ENCODE measurements at regions not wholly inside any gene's neighbourhood (a gene's known extent, or its start where the extent isn't known, plus 50 kb on each side); places are given as distances from the start of the nearest gene placed in this dataset.
A peak's percentile ranks its signal among the peaks of the same experiment; 100 is the strongest.

GRCh38 chr4:38226170-38226569, 266.0 kb downstream of the PTTG2 start:
- Histone ChIP-seq H3K9me3 (ENCODE audit: control insufficient read depth in 1 of 2, low read length in 2 of 2) (no peaks in the 10 kb centered on the region), H3K9ac (ENCODE audit: low read depth in 1 of 2, low read length in 2 of 2) (no peak overlapping the region), H3K4me1 (ENCODE audit: control insufficient read depth in 1 of 2, insufficient read depth in 2 of 2, low read length in 2 of 2) (peaks cover 40 to 57% of the 10 kb centered on the region in 2 donors), H3K27ac (ENCODE audit: low read depth, low read length) (no peak overlapping the region), H3K36me3 (ENCODE audit: control insufficient read depth in 1 of 2, insufficient read depth in 2 of 2, low read length in 2 of 2) (no peaks in the 10 kb centered on the region), H3K27me3 (ENCODE audit: control insufficient read depth in 1 of 2, insufficient read depth in 2 of 2, low read length in 2 of 2) (no peaks in the 10 kb centered on the region), H3K4me3 (ENCODE audit: low read depth in 1 of 2, low read length in 2 of 2) (no peak overlapping the region)

GRCh38 chr4:38230121-38230801, 270.1 kb downstream of the PTTG2 start:
- Histone ChIP-seq H3K9me3 (ENCODE audit: control insufficient read depth in 1 of 2, low read length in 2 of 2) (peaks cover 0 to 12% of the 10 kb centered on the region in 2 donors), H3K36me3 (ENCODE audit: control insufficient read depth in 1 of 2, insufficient read depth in 2 of 2, low read length in 2 of 2) (no peaks in the 10 kb centered on the region), H3K27me3 (ENCODE audit: control insufficient read depth in 1 of 2, insufficient read depth in 2 of 2, low read length in 2 of 2) (no peaks in the 10 kb centered on the region), H3K4me1 (ENCODE audit: control insufficient read depth in 1 of 2, insufficient read depth in 2 of 2, low read length in 2 of 2) (peaks cover 35 to 57% of the 10 kb centered on the region in 2 donors), H3K4me3 (ENCODE audit: low read depth in 1 of 2, low read length in 2 of 2) (no peak overlapping the region), H3K9ac (ENCODE audit: low read depth in 1 of 2, low read length in 2 of 2) (peak overlapping the region; percentile 8 to 48), H3K27ac (ENCODE audit: low read depth, low read length) (peak overlapping the region; percentile 76)

- H3K4me3 ChIP-seq (ENCODE audit: low read depth in 1 of 2, low read length in 2 of 2) = peak overlapping the region in 1 of 2 donors; percentile 30
- H3K4me1 ChIP-seq (ENCODE audit: control insufficient read depth in 1 of 2, insufficient read depth in 2 of 2, low read length in 2 of 2) = peaks cover 33 to 57% of the 10 kb centered on the region in 2 donors
- H3K27ac ChIP-seq (ENCODE audit: low read depth, low read length) = peak overlapping the region; percentile 76
- H3K9ac ChIP-seq (ENCODE audit: low read depth in 1 of 2, low read length in 2 of 2) = peak overlapping the region; percentile 8 to 48
- peaks cover 0 to 12% of the 10 kb centered on the region in 2 donors for H3K9me3 ChIP-seq (ENCODE audit: control insufficient read depth in 1 of 2, low read length in 2 of 2)
- H3K36me3 ChIP-seq (ENCODE audit: control insufficient read depth in 1 of 2, insufficient read depth in 2 of 2, low read length in 2 of 2) = no peaks in the 10 kb centered on the region
- no peaks in the 10 kb centered on the region for H3K27me3 ChIP-seq (ENCODE audit: control insufficient read depth in 1 of 2, insufficient read depth in 2 of 2, low read length in 2 of 2)
Measured at GRCh38 chr4:38230821-38231563, 270.8 kb downstream of the PTTG2 start.

DNA sequence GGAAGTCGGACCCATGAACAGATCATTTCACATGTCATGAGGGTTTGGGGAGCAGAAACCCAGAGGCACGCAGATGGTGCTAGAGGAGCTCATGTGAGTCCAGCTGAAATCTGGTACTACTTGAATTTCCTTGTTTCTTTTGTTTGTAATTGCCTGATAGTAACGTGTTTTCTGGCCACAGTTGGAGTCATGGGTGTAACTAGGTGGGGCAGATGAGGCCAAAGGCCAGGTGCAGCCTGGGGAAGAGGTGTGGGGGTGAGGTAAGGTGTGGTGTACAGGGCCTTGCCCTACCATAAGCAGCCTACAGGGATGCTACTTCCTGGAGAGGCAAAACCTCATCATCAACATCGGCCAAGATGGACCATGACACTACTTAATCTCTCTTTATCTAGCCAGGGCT, 271.4 kb downstream of the PTTG2 start:
- Histone ChIP-seq H3K27me3 (ENCODE audit: control insufficient read depth in 1 of 2, insufficient read depth in 2 of 2, low read length in 2 of 2) (no peaks in the 10 kb centered on the region), H3K9me3 (ENCODE audit: control insufficient read depth in 1 of 2, low read length in 2 of 2) (peaks cover 0 to 12% of the 10 kb centered on the region in 2 donors), H3K36me3 (ENCODE audit: control insufficient read depth in 1 of 2, insufficient read depth in 2 of 2, low read length in 2 of 2) (no peaks in the 10 kb centered on the region), H3K4me1 (ENCODE audit: control insufficient read depth in 1 of 2, insufficient read depth in 2 of 2, low read length in 2 of 2) (peaks cover 33 to 57% of the 10 kb centered on the region in 2 donors), H3K9ac (ENCODE audit: low read depth in 1 of 2, low read length in 2 of 2) (peak overlapping the region; percentile 8 to 48), H3K27ac (ENCODE audit: low read depth, low read length) (peak overlapping the region; percentile 76), H3K4me3 (ENCODE audit: low read depth in 1 of 2, low read length in 2 of 2) (peak overlapping the region in 1 of 2 donors; percentile 30)

DNA sequence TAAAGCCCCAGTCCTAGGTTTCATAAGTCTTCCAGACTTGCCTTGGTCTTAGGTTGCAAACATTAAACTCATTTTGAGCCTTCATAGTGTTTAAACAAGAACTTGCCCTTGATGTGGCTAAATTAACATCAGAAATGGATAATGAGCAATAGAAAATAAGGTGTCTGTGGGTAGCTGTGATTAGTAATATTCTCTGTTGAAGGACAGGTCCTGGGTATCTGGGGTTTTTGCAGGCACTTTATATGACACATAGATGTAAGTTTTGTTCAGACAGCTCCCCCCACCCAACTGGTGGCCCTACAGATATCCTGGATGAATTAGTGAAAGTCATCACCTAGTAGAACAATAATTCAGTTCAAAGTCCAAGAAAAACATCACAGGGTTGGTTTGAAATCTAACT, 272.5 kb downstream of the PTTG2 start:
- Histone ChIP-seq H3K4me1 (ENCODE audit: control insufficient read depth in 1 of 2, insufficient read depth in 2 of 2, low read length in 2 of 2) (peaks cover 36 to 64% of the 10 kb centered on the region in 2 donors), H3K4me3 (ENCODE audit: low read depth in 1 of 2, low read length in 2 of 2) (no peak overlapping the region), H3K27me3 (ENCODE audit: control insufficient read depth in 1 of 2, insufficient read depth in 2 of 2, low read length in 2 of 2) (no peaks in the 10 kb centered on the region), H3K9me3 (ENCODE audit: control insufficient read depth in 1 of 2, low read length in 2 of 2) (peaks cover 0 to 12% of the 10 kb centered on the region in 2 donors), H3K9ac (ENCODE audit: low read depth in 1 of 2, low read length in 2 of 2) (no peak overlapping the region), H3K27ac (ENCODE audit: low read depth, low read length) (no peak overlapping the region), H3K36me3 (ENCODE audit: control insufficient read depth in 1 of 2, insufficient read depth in 2 of 2, low read length in 2 of 2) (no peaks in the 10 kb centered on the region)

DNA sequence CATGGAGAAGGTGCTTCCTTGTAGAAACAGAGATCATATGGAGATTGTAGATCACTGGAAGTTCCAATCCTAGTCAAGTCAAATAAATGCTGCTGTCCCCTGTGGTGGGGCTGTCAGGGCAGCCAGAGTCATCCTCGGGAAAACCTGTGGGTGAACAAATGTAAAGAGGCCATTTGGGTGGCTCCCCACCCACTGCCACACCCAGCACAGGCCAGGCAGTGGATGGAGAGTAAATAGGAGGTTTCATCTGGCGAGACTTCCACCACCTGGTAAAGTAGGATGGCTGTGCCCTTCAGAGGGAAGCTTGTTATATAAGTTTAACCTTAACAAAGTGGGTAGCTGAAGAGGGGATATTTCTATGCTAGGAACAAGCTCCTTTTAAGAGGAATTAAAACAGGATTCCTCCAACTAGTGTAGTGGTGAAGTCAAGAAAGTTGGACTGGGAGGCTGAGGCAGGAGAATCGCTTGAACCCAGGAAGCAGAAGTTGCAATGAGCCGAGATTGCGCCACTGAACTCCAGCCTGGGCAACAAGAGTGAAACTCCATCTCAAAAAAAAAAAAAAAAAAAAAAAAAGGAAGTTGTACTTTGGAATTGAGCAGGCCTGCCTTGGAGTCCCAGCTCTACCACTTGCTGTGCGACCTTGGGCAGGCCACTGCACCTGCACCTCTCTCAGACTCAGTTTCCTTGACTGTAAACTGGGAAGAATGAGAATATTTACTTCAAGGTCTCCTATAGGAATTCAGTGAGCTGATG, 273.7 kb downstream of the PTTG2 start:
- Histone ChIP-seq H3K27ac (ENCODE audit: low read depth, low read length) (no peak overlapping the region), H3K27me3 (ENCODE audit: control insufficient read depth in 1 of 2, insufficient read depth in 2 of 2, low read length in 2 of 2) (no peaks in the 10 kb centered on the region), H3K4me1 (ENCODE audit: control insufficient read depth in 1 of 2, insufficient read depth in 2 of 2, low read length in 2 of 2) (peaks cover 36 to 60% of the 10 kb centered on the region in 2 donors), H3K9ac (ENCODE audit: low read depth in 1 of 2, low read length in 2 of 2) (no peak overlapping the region), H3K4me3 (ENCODE audit: low read depth in 1 of 2, low read length in 2 of 2) (peak overlapping the region in 1 of 2 donors; percentile 16), H3K36me3 (ENCODE audit: control insufficient read depth in 1 of 2, insufficient read depth in 2 of 2, low read length in 2 of 2) (no peaks in the 10 kb centered on the region), H3K9me3 (ENCODE audit: control insufficient read depth in 1 of 2, low read length in 2 of 2) (peaks cover 0 to 12% of the 10 kb centered on the region in 2 donors)

DNA sequence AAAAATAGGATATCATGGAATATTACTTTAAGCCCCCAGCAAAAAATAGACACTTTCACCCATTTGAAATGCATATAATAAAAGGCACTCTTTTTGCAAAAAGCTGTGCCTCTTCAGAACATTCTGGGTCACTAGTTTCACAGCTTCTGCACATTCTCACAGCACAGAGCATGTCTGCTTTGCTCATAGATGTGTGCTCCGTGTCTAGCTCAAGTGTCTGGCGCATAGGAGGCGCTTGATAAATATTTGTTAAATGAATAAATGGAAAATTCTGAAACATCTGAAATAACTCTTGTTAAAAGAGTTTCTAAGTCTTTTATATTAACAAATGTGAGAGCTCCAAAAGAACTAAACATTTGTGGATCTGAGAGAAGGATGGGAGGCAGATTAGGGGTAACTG, 275.2 kb downstream of the PTTG2 start:
- H3K27me3 ChIP-seq (ENCODE audit: control insufficient read depth in 1 of 2, insufficient read depth in 2 of 2, low read length in 2 of 2) = no peaks in the 10 kb centered on the region
- H3K36me3 ChIP-seq (ENCODE audit: control insufficient read depth in 1 of 2, insufficient read depth in 2 of 2, low read length in 2 of 2) = no peaks in the 10 kb centered on the region
- H3K27ac ChIP-seq (ENCODE audit: low read depth, low read length) = no peak overlapping the region
- peaks cover 29 to 45% of the 10 kb centered on the region in 2 donors for H3K4me1 ChIP-seq (ENCODE audit: control insufficient read depth in 1 of 2, insufficient read depth in 2 of 2, low read length in 2 of 2)
- H3K4me3 ChIP-seq (ENCODE audit: low read depth in 1 of 2, low read length in 2 of 2) = no peak overlapping the region
- peaks cover 0 to 12% of the 10 kb centered on the region in 2 donors for H3K9me3 ChIP-seq (ENCODE audit: control insufficient read depth in 1 of 2, low read length in 2 of 2)
- H3K9ac ChIP-seq (ENCODE audit: low read depth in 1 of 2, low read length in 2 of 2) = no peak overlapping the region

DNA sequence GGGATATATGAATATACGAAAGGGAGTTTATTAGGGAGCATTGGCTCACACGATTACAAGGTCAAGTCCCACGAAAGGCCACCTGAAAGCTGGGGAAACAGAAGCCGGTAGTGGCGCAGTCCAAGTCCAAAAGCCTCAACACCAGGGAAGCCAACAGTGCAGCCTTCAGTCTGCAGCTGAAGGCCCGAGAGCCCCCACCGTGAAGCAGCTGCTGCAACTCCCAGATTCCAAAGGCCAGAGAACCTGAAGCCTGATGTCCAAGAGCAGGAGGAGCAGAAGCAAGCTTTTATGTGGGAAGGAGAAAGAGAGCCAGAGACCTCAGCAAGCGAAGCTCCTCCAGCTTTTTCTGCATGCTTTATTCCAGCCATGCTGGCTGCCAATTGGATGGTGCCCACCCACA, 275.8 kb downstream of the PTTG2 start:
- H3K9ac ChIP-seq (ENCODE audit: low read depth in 1 of 2, low read length in 2 of 2) = no peak overlapping the region
- H3K27ac ChIP-seq (ENCODE audit: low read depth, low read length) = no peak overlapping the region
- no peaks in the 10 kb centered on the region for H3K36me3 ChIP-seq (ENCODE audit: control insufficient read depth in 1 of 2, insufficient read depth in 2 of 2, low read length in 2 of 2)

GRCh38 chr4:38236503-38236902, 276.3 kb downstream of the PTTG2 start:
- Histone ChIP-seq H3K4me3 (ENCODE audit: low read depth in 1 of 2, low read length in 2 of 2) (no peak overlapping the region), H3K36me3 (ENCODE audit: control insufficient read depth in 1 of 2, insufficient read depth in 2 of 2, low read length in 2 of 2) (no peaks in the 10 kb centered on the region), H3K27me3 (ENCODE audit: control insufficient read depth in 1 of 2, insufficient read depth in 2 of 2, low read length in 2 of 2) (no peaks in the 10 kb centered on the region), H3K27ac (ENCODE audit: low read depth, low read length) (no peak overlapping the region), H3K9me3 (ENCODE audit: control insufficient read depth in 1 of 2, low read length in 2 of 2) (peaks cover 0 to 12% of the 10 kb centered on the region in 2 donors), H3K9ac (ENCODE audit: low read depth in 1 of 2, low read length in 2 of 2) (no peak overlapping the region), H3K4me1 (ENCODE audit: control insufficient read depth in 1 of 2, insufficient read depth in 2 of 2, low read length in 2 of 2) (peaks cover 17 to 34% of the 10 kb centered on the region in 2 donors)

More for the DNA sequence above, 275.8 kb downstream of the PTTG2 start:
- Histone ChIP-seq H3K4me3 (ENCODE audit: low read depth in 1 of 2, low read length in 2 of 2) (no peak overlapping the region), H3K9me3 (ENCODE audit: control insufficient read depth in 1 of 2, low read length in 2 of 2) (peaks cover 0 to 12% of the 10 kb centered on the region in 2 donors), H3K27me3 (ENCODE audit: control insufficient read depth in 1 of 2, insufficient read depth in 2 of 2, low read length in 2 of 2) (no peaks in the 10 kb centered on the region), H3K4me1 (ENCODE audit: control insufficient read depth in 1 of 2, insufficient read depth in 2 of 2, low read length in 2 of 2) (peaks cover 22 to 39% of the 10 kb centered on the region in 2 donors)

DNA sequence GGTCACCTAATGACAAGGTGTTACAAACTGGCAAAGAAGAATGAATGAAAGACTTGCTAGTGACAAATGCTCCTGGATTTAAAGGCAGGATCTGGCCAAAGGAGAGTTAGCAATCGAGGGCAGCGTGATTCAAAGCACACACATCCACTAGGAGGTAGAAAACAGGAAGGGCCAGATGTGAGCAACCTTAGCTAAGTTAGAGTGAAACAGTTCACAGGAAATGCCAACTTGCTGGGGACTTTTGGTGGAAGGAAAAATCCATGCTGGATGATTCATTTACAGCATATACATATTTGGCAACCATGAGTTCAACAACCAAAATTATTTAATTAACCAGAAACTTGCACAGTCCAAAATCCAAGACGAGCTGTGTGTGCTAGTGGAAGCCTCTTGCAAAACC, 276.9 kb downstream of the PTTG2 start:
- Histone ChIP-seq H3K27me3 (ENCODE audit: control insufficient read depth in 1 of 2, insufficient read depth in 2 of 2, low read length in 2 of 2) (no peaks in the 10 kb centered on the region), H3K36me3 (ENCODE audit: control insufficient read depth in 1 of 2, insufficient read depth in 2 of 2, low read length in 2 of 2) (no peaks in the 10 kb centered on the region), H3K9ac (ENCODE audit: low read depth in 1 of 2, low read length in 2 of 2) (no peak overlapping the region), H3K27ac (ENCODE audit: low read depth, low read length) (no peak overlapping the region), H3K4me1 (ENCODE audit: control insufficient read depth in 1 of 2, insufficient read depth in 2 of 2, low read length in 2 of 2) (peaks cover 11 to 29% of the 10 kb centered on the region in 2 donors), H3K4me3 (ENCODE audit: low read depth in 1 of 2, low read length in 2 of 2) (no peak overlapping the region), H3K9me3 (ENCODE audit: control insufficient read depth in 1 of 2, low read length in 2 of 2) (peaks cover 0 to 11% of the 10 kb centered on the region in 2 donors)
